ENCODE measurements at regions not wholly inside any gene's neighbourhood (a gene's known extent, or its start where the extent isn't known, plus 50 kb on each side); places are given as distances from the start of the nearest gene placed in this dataset.

GRCh38 chr10:78436222-78436573 lies 402.5 kb downstream of the RPS24 start:
- Histone ChIP-seq H3K27me3 (no peaks in the 10 kb centered on the region), H3K36me3 (ENCODE audit: low read depth, missing control alignments) (no peaks in the 10 kb centered on the region), H3K4me1 (peaks cover 14% of the 10 kb centered on the region), H3K27ac (no peak overlapping the region), H3K4me3 (no peak overlapping the region), H3K9me3 (no peaks in the 10 kb centered on the region)
- WGBS, 2 donors, result 50 to 75% methylated on average over 1 to 6 of the region's 6 CpGs
- no peak for DNase-seq
- TF ChIP-seq CTCF (IDR thresholded peaks at IDR 0.05) (no peak), POLR2A (IDR thresholded peaks at IDR 0.05) (no peak)
- intact Hi-C loops (cut with DNase I; ENCODE audit: low total_unique reads), result no loop called here

- peaks cover 14% of the 10 kb centered on the region for H3K4me1 ChIP-seq
- no peak overlapping the region for H3K4me3 ChIP-seq
- TF ChIP-seq CTCF (IDR thresholded peaks at IDR 0.05) (no peak), POLR2A (IDR thresholded peaks at IDR 0.05) (no peak)
- no peak for DNase-seq
- H3K27ac ChIP-seq, result no peak overlapping the region
- intact Hi-C loops (cut with DNase I; ENCODE audit: low total_unique reads), result no loop called here
- H3K36me3 ChIP-seq (ENCODE audit: low read depth, missing control alignments), result no peaks in the 10 kb centered on the region
- no peaks in the 10 kb centered on the region for H3K27me3 ChIP-seq
- WGBS, 2 donors, result 77 to 79% methylated on average over 8 of the region's 8 CpGs
- no peaks in the 10 kb centered on the region for H3K9me3 ChIP-seq
These were observed 403.2 kb downstream of the RPS24 start for GRCh38 chr10:78436706-78437406.

- WGBS, 2 donors, result 92 to 93% methylated on average over 4 to 5 of the region's 5 CpGs
- Histone ChIP-seq H3K4me3 (no peak overlapping the region), H3K36me3 (ENCODE audit: low read depth, missing control alignments) (no peaks in the 10 kb centered on the region), H3K9me3 (no peaks in the 10 kb centered on the region), H3K4me1 (peaks cover 14% of the 10 kb centered on the region), H3K27me3 (no peaks in the 10 kb centered on the region), H3K27ac (no peak overlapping the region)
- TF ChIP-seq POLR2A (IDR thresholded peaks at IDR 0.05) (no peak), CTCF (IDR thresholded peaks at IDR 0.05) (no peak)
- no peak for DNase-seq
- intact Hi-C loops (cut with DNase I; ENCODE audit: low total_unique reads), result no loop called here
These were observed 403.7 kb downstream of the RPS24 start for GRCh38 chr10:78437407-78437768.

- no peak for DNase-seq
- Histone ChIP-seq H3K9me3 (no peaks in the 10 kb centered on the region), H3K4me1 (peaks cover 7% of the 10 kb centered on the region), H3K27ac (no peak overlapping the region), H3K4me3 (no peak overlapping the region), H3K36me3 (ENCODE audit: low read depth, missing control alignments) (no peaks in the 10 kb centered on the region), H3K27me3 (no peaks in the 10 kb centered on the region)
- no peak for TF ChIP-seq CTCF (IDR thresholded peaks at IDR 0.05)
- no peak for TF ChIP-seq POLR2A (IDR thresholded peaks at IDR 0.05)
- intact Hi-C loops (cut with DNase I; ENCODE audit: low total_unique reads), result no loop called here
- 79 to 81% methylated on average over 8 to 9 of the region's 9 CpGs for WGBS, 2 donors
These were observed 404.6 kb downstream of the RPS24 start for GRCh38 chr10:78437998-78438906.

Data from testis (tissue), 2 donors.